BE2C (cell line): ENCODE measurements at regions not wholly inside any gene's neighbourhood (a gene's known extent, or its start where the extent isn't known, plus 50 kb on each side); places are given as distances from the start of the nearest gene placed in this dataset.

Experiments used
- DNase-seq: peaks from one replicate; pipeline ENCODE4 v3.0.0-alpha.2; 2020
- H3K27me3 ChIP-seq: fragments of 250-450 bp; sonication (Bioruptor Pico); 2 replicates; pipeline ENCODE4 v1.5.1; 2020; ENCODE audit warnings: mild to moderate bottlenecking
- H3K36me3 ChIP-seq: fragments of 250-450 bp; sonication (Bioruptor Pico); 2 replicates; pipeline ENCODE4 v1.5.1; 2020; ENCODE audit warnings: mild to moderate bottlenecking
- H3K4me1 ChIP-seq: fragments of 250-450 bp; sonication (Bioruptor Pico); 2 replicates; pipeline ENCODE4 v1.5.1; 2020
- H3K4me3 ChIP-seq: 2 replicates; pipeline ENCODE4 v1.5.1; 2011; ENCODE audit warnings: low read depth, low read length
- H3K9me3 ChIP-seq: fragments of 250-450 bp; sonication (Bioruptor Pico); 2 replicates; pipeline ENCODE4 v1.5.1; 2020
- TF ChIP-seq, protein P1 (sequence below): IDR thresholded peaks from 2 replicates; pipeline ENCODE4 v1.5.1; 2012; ENCODE audit warnings: mild to moderate bottlenecking, low read depth, low read length

DNA sequence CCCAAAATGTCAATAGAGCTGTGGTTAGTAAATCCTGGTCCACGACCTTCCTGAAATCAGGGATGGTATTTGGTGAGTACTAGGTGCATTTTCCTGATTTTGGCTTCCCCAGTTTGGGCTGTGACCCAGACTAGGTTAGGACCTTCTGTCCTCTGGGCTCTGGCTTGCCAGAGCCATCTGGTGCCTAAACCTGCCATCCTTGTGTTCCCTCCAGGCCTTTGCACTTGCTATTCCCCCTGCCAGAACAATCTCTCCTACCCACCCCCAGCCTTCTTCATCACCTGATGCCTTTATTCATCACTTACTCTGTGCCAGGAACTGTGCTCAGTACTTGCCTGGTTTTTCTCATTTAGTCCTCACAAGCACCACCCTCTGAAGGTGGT is 216.7 kb downstream of the RBM19 start:
- H3K36me3 ChIP-seq = no peaks in the 10 kb centered on the region
- no peaks in the 10 kb centered on the region for H3K9me3 ChIP-seq
- DNase-seq = no peak
- H3K4me3 ChIP-seq = no peak overlapping the region
- H3K27me3 ChIP-seq = no peaks in the 10 kb centered on the region
- TF ChIP-seq, protein P1, sequence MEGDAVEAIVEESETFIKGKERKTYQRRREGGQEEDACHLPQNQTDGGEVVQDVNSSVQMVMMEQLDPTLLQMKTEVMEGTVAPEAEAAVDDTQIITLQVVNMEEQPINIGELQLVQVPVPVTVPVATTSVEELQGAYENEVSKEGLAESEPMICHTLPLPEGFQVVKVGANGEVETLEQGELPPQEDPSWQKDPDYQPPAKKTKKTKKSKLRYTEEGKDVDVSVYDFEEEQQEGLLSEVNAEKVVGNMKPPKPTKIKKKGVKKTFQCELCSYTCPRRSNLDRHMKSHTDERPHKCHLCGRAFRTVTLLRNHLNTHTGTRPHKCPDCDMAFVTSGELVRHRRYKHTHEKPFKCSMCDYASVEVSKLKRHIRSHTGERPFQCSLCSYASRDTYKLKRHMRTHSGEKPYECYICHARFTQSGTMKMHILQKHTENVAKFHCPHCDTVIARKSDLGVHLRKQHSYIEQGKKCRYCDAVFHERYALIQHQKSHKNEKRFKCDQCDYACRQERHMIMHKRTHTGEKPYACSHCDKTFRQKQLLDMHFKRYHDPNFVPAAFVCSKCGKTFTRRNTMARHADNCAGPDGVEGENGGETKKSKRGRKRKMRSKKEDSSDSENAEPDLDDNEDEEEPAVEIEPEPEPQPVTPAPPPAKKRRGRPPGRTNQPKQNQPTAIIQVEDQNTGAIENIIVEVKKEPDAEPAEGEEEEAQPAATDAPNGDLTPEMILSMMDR = no peak
- no peaks in the 10 kb centered on the region for H3K4me1 ChIP-seq

DNA sequence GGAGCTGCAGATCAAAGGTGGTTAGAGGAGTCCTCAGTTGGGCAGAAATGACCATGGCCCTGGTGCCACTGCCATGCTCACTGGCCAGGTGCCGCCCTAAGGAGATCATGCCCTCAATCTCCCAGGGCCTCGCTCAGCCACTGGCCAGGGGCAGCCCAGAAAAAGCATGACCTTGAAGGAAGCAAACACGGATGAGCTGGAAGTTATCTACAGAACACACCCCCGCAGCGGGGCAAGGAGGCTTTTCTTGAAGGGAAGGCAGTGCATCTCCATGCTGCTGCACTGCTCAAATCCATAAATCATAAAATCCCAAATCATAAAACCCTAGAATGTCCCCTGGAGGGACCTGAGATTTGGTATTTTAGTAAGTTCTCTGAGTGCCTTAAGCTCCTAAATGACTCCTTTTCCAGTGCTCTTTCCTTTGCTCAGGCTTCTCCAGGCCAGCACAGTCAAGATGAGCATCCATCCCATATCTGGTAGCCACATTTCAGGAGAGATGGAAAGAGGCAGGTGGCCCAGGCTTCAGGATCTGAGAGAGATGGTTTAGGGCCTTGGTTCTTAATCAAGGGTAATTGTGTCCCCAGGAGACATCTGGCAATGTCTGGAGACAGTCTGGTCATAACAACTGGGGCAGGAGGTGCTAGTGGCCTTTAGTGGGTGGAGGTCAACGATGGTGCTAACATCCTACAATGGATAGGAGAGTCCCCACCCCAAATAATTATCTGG is 217.3 kb downstream of the RBM19 start:
- no peaks in the 10 kb centered on the region for H3K9me3 ChIP-seq
- TF ChIP-seq, protein P1 = no peak
- no peak overlapping the region for H3K4me3 ChIP-seq
- H3K4me1 ChIP-seq = no peaks in the 10 kb centered on the region
- H3K36me3 ChIP-seq = no peaks in the 10 kb centered on the region
- DNase-seq = no peak
- H3K27me3 ChIP-seq = no peaks in the 10 kb centered on the region

DNA sequence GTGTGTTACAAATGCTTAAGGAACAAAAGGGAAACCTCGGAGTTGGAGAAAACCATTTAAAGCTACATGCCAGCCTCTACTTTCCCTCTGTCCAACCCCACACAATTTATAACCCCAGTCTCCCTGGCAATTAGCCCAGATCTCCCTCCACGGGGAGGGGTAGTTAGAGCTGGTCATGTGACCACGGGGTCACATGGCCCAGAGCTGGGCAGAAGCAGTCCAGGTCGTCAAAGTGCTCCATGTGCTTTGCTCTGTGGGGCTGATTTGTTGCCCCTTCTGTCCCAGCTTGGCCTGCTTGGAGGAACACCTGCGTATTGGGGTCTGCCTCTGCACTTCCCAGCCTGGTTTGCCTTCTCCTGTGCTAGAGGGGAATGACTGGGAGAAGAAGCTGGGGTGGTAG is 219.1 kb downstream of the RBM19 start:
- TF ChIP-seq, protein P1 = no peak
- DNase-seq = peak; percentile 54
- Histone ChIP-seq H3K4me1 (no peaks in the 10 kb centered on the region), H3K36me3 (no peaks in the 10 kb centered on the region), H3K4me3 (no peak overlapping the region), H3K9me3 (no peaks in the 10 kb centered on the region), H3K27me3 (no peaks in the 10 kb centered on the region)

DNA sequence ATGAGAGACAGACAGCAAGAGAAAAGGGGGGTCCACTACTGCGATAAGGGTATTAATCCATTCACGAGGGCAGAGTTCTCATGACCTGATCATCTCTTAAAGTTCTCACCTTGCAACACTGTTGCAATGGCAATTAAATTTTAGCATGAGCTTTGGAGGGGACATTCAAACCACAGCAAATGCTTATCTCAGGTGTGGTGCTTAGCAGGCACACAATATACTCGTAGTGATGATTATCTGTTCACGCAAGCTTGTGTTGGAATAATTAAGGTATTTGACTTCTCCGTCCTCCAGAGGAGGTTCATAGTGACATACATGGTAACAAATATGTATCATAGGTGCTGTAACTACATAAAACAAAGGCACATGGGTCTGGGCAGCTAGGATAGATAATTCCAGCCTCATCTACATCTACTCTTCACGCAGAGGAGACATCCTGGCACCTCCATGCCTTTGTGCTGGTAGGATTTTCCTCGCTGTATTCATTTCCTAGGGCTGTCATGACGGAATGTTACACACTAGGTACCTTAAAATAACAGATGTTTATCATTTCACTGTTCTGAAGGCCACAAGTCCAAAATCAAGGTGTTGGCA is 221.2 kb downstream of the RBM19 start:
- TF ChIP-seq, protein P1 = no peak
- H3K4me3 ChIP-seq = no peak overlapping the region
- H3K36me3 ChIP-seq = no peaks in the 10 kb centered on the region
- no peaks in the 10 kb centered on the region for H3K4me1 ChIP-seq
- H3K27me3 ChIP-seq = no peaks in the 10 kb centered on the region
- H3K9me3 ChIP-seq = no peaks in the 10 kb centered on the region
- no peak for DNase-seq

DNA sequence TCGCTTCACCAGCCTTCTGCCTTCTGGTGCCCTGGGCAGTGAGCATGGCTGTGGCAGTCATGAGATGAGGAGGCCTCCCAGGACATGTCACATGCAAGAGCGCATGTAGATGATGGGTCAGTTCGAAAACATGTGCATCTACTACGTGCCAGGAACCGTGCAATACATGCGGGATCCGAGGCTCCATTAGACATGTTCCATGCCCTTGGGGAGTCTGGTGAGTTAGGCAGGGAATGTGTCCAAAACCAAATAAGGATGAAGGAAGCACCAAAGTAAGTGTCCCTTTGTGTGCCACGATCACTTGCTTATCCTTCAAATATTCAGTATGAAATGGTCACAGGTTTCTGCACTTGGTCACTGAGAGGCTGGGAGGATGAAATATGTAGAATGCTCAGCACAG is 223.3 kb downstream of the RBM19 start:
- Histone ChIP-seq H3K9me3 (no peaks in the 10 kb centered on the region), H3K36me3 (no peaks in the 10 kb centered on the region), H3K27me3 (no peaks in the 10 kb centered on the region), H3K4me1 (no peaks in the 10 kb centered on the region), H3K4me3 (no peak overlapping the region)
- TF ChIP-seq, protein P1 = no peak
- DNase-seq = no peak

DNA sequence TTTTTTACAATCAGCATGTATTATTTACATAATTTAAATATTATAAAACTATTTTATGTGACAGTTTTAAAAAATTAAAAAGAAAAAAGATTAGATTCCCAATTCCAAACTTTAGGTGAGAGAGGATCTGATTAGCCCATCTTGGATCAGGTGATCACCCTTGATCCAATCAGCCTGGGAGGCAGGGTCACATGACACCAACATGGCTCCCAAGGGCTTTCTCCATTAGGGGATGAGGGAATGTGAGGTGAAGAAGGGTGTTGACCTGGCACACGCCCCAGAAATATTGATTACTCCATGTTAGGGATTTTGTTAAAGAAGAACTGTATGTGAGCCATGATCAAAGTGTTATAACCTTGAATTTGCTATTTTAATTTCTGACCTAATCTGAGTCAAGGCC is 225.4 kb downstream of the RBM19 start:
- no peaks in the 10 kb centered on the region for H3K27me3 ChIP-seq
- TF ChIP-seq, protein P1 = no peak
- H3K4me3 ChIP-seq = no peak overlapping the region
- no peaks in the 10 kb centered on the region for H3K9me3 ChIP-seq
- no peaks in the 10 kb centered on the region for H3K36me3 ChIP-seq
- peak; percentile 32 for DNase-seq
- no peaks in the 10 kb centered on the region for H3K4me1 ChIP-seq
